HCT116 (cell line): ENCODE measurements at regions not wholly inside any gene's neighbourhood (a gene's known extent, or its start where the extent isn't known, plus 50 kb on each side); places are given as distances from the start of the nearest gene placed in this dataset.

Experiments
- ATAC-seq: fragments of 200-7000 bp; cut with Tn5 transposase; 2 replicates; pipeline ENCODE4 v1.9.1; 2020; ENCODE audit warnings: mild to moderate bottlenecking, moderate library complexity
- BruUV-seq: library from RNA; stranded (reverse); fragments of 400-500 nt; replicated peaks from 2 replicates; lab custom pipeline; 2021; lab: Mats Ljungman, UMichigan
- CTCF ChIA-PET: fragments of 300-600 bp; sonication (Branson Sonifier 250); formaldehyde crosslinking; loops from one replicate; lab custom pipeline; 2021; ENCODE audit warnings: antibody characterized with exemption; lab: Charles Lee
- POLR2A ChIA-PET: fragments of 300-600, 350-600 bp; sonication (Branson Sonifier 250); formaldehyde crosslinking; loops from one replicate; lab custom pipeline; 2021; ENCODE audit warnings: antibody characterized with exemption; lab: Charles Lee
- RAD21 ChIA-PET, 2 experiments: fragments of 300-600 bp; sonication (Branson Sonifier 250); formaldehyde crosslinking; loops; one replicate each; lab custom pipeline; 2023; ENCODE audit warnings: low total read pairs in 2 of 2; ENCODE audit not compliant: uncharacterized antibody in 2 of 2, unreplicated experiment in 2 of 2, low non-redundant PET in 1 of 2; lab: Charles Lee
- DNase-seq: peaks from one replicate; pipeline ENCODE4 v3.0.0-alpha.2; 2010; ENCODE audit warnings: low read depth, low spot score
- H2AFZ ChIP-seq: fragments of 200-600 bp; shearing (Covaris generic), sonication (generic); 2 replicates; pipeline ENCODE4 v1.6.1; 2017; ENCODE audit warnings: low read depth, mixed run types, mixed read lengths, antibody characterized with exemption, low read length; ENCODE audit not compliant: poor library complexity, severe bottlenecking
- H3K27ac ChIP-seq: 2 replicates; pipeline ENCODE4 v1.5.1; 2012; ENCODE audit warnings: low read depth, low read length
- H3K27me3 ChIP-seq: fragments of 200-600 bp; sonication (generic); 2 replicates; pipeline ENCODE4 v1.6.1; 2016; ENCODE audit warnings: mixed run types, low read length, mixed read lengths; ENCODE audit not compliant: insufficient read depth
- H3K36me3 ChIP-seq, 2 experiments: fragments of 200-500 bp in 1 of 2; fragments of 200-600 bp in 1 of 2; sonication (Bioruptor generic) in 1 of 2; sonication (generic) in 1 of 2; 2 replicates each; pipeline versions ENCODE4 v1.5.1 to v1.6.1; 2014 to 2016; ENCODE audit warnings: low read length in 2 of 2, inconsistent platforms in 1 of 2, mixed read lengths in 1 of 2, mixed run types in 1 of 2; ENCODE audit not compliant: insufficient read depth in 2 of 2, control insufficient read depth in 1 of 2
- H3K4me1 ChIP-seq, 2 experiments: fragments of 200-600 bp in 1 of 2; sonication (generic) in 1 of 2; 2 replicates each; pipeline versions ENCODE4 v1.5.1 to v1.6.1; 2012 to 2017; ENCODE audit warnings: low read length in 2 of 2, inconsistent platforms in 1 of 2, mild to moderate bottlenecking in 1 of 2, mixed read lengths in 1 of 2, mixed run types in 1 of 2, moderate library complexity in 1 of 2; ENCODE audit not compliant: insufficient read depth in 2 of 2, control insufficient read depth in 1 of 2
- H3K4me2 ChIP-seq: fragments of 200-600 bp; sonication (generic); 2 replicates; pipeline ENCODE4 v1.6.1; 2017; ENCODE audit warnings: mixed run types, low read length, mixed read lengths
- H3K4me3 ChIP-seq, 2 experiments: fragments of 200-600 bp in 1 of 2; sonication (generic) in 1 of 2; replicated peaks in 1 of 2; 2 replicates each; pipeline ENCODE4 v1.5.1; 2011 to 2016; ENCODE audit warnings: low read length in 2 of 2, control low read depth in 1 of 2, low read depth in 1 of 2, mild to moderate bottlenecking in 1 of 2, mixed read lengths in 1 of 2, mixed run types in 1 of 2
- H3K79me2 ChIP-seq: fragments of 200-600 bp; sonication (generic); 2 replicates; pipeline ENCODE4 v1.6.1; 2017; ENCODE audit warnings: mild to moderate bottlenecking, mixed run types, low read length, moderate library complexity, mixed read lengths; ENCODE audit not compliant: insufficient read depth
- H3K9ac ChIP-seq: fragments of 200-600 bp; sonication (generic); 2 replicates; pipeline ENCODE4 v1.6.1; 2016; ENCODE audit warnings: low read length, mixed read lengths
- H3K9me2 ChIP-seq: fragments of 200-600 bp; sonication (generic), shearing (Covaris generic); 2 replicates; pipeline ENCODE4 v1.6.1; 2017; ENCODE audit warnings: mixed run types, mild to moderate bottlenecking, moderate library complexity; ENCODE audit not compliant: insufficient read depth
- H3K9me3 ChIP-seq, 2 experiments: fragments of 200-500 bp in 1 of 2; fragments of 200-600 bp in 1 of 2; sonication (Bioruptor generic) in 1 of 2; sonication (generic) in 1 of 2; 2 replicates each; pipeline ENCODE4 v1.6.1; 2014 to 2017; ENCODE audit warnings: low read length in 2 of 2, mixed read lengths in 2 of 2, inconsistent platforms in 1 of 2, low read depth in 1 of 2, mild to moderate bottlenecking in 1 of 2, mixed run types in 1 of 2, moderate library complexity in 1 of 2; ENCODE audit not compliant: control insufficient read depth in 1 of 2, insufficient read depth in 1 of 2
- H4K20me1 ChIP-seq: fragments of 200-600 bp; sonication (generic), shearing (Covaris generic); 2 replicates; pipeline ENCODE4 v1.6.1; 2017; ENCODE audit warnings: mixed run types, mild to moderate bottlenecking, moderate library complexity; ENCODE audit not compliant: insufficient read depth
- CBX3 ChIP-seq: IDR thresholded peaks from 2 replicates; pipeline ENCODE4 v1.6.1; 2012; ENCODE audit warnings: low read depth
- CEBPB ChIP-seq: IDR thresholded peaks from 2 replicates; pipeline ENCODE4 v1.6.1; 2012; ENCODE audit warnings: low read depth
- EGR1 ChIP-seq: IDR thresholded peaks from 2 replicates; pipeline ENCODE4 v1.6.1; 2012; ENCODE audit warnings: low read depth
- ELF1 ChIP-seq: IDR thresholded peaks from 2 replicates; pipeline ENCODE4 v1.6.1; 2012; ENCODE audit warnings: low read depth, borderline replicate concordance
- SP1 ChIP-seq: IDR thresholded peaks from 2 replicates; pipeline ENCODE4 v1.6.1; 2012; ENCODE audit warnings: low read depth
- TCF7L2 ChIP-seq: IDR thresholded peaks from 2 replicates; pipeline ENCODE4 v1.7.0; 2011; ENCODE audit warnings: borderline replicate concordance, inconsistent platforms; ENCODE audit not compliant: insufficient read depth, insufficient read length; ENCODE audit errors: extremely low read depth
- intact Hi-C: fragments of 100-400 bp; cut with micrococcal nuclease; formaldehyde crosslinking; loops from 2 replicates; pipeline ENCODE4 v1.10.0; 2022
- TF ChIP-seq, protein P1 (sequence below): IDR thresholded peaks from 2 replicates; pipeline ENCODE4 v1.6.1; 2011; ENCODE audit warnings: mild to moderate bottlenecking, low read length, moderate library complexity; ENCODE audit not compliant: insufficient replicate concordance; ENCODE audit errors: extremely low read depth
- TF ChIP-seq, protein P2 (sequence below), 3 experiments: fragments of 200-600 bp in 1 of 3; sonication (generic) in 1 of 3; IDR thresholded peaks in 2 of 3; conservative IDR thresholded peaks in 1 of 3; 2 replicates each; pipeline ENCODE4 v1.5.1; 2012 to 2017; ENCODE audit warnings: low read depth in 2 of 3, low read length in 2 of 3, antibody characterized with exemption in 1 of 3, borderline replicate concordance in 1 of 3, control low read depth in 1 of 3, mild to moderate bottlenecking in 1 of 3, mixed read lengths in 1 of 3, mixed run types in 1 of 3, moderate library complexity in 1 of 3; ENCODE audit not compliant: insufficient read depth in 1 of 3
- TF ChIP-seq, protein P3 (sequence below): IDR thresholded peaks from 2 replicates; pipeline ENCODE4 v1.6.1; 2012
- TF ChIP-seq, protein P4 (sequence below): IDR thresholded peaks from 2 replicates; pipeline ENCODE4 v1.6.1; 2012; ENCODE audit warnings: low read depth

DNA sequence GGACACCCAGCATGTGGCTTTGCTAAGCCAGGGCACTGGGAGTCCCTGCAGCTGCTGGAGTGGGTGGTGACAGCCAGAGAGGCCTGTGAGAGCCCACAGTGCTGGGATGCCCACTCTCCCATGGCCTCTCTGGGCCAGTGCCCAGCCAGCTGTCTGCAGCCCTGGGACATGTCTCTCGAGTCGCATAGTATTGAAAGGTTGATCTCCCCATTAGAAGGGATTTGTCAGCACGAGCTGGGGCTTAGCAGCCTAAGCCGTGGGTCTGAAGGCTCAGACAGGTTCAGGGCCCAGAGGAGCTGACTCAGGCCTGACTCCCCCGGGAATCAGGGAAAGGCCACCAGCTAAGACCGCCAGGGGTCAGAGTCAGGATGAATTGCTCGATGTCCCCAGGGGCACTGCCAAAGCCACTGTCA, 53.5 kb downstream of the FOXD2 start:
- Histone ChIP-seq H2AFZ (no peak overlapping the region), H3K9ac (no peak overlapping the region), H3K27me3 (peaks cover 37% of the 10 kb centered on the region; the same call in 1 of the 2 replicates), H3K36me3 (no peaks in the 10 kb centered on the region), H3K4me2 (no peak overlapping the region), H3K4me1 (peaks cover 0 to 11% of the 10 kb centered on the region in 2 experiments; a peak in 2 of 4 replicates), H3K4me3 (no peak overlapping the region), H3K9me2 (no peaks in the 10 kb centered on the region), H3K79me2 (no peaks in the 10 kb centered on the region), H3K9me3 (no peaks in the 10 kb centered on the region), H4K20me1 (no peaks in the 10 kb centered on the region), H3K27ac (no peak overlapping the region)
- no TSS peak for BruUV-seq
- ATAC-seq (no peak), DNase-seq (no peak)
- RAD21 ChIA-PET = no interaction called here
- TF ChIP-seq ELF1 (no peak), SP1 (no peak), CEBPB (no peak), TCF7L2 (no peak), CBX3 (no peak), EGR1 (no peak)
- TF ChIP-seq, protein P1, sequence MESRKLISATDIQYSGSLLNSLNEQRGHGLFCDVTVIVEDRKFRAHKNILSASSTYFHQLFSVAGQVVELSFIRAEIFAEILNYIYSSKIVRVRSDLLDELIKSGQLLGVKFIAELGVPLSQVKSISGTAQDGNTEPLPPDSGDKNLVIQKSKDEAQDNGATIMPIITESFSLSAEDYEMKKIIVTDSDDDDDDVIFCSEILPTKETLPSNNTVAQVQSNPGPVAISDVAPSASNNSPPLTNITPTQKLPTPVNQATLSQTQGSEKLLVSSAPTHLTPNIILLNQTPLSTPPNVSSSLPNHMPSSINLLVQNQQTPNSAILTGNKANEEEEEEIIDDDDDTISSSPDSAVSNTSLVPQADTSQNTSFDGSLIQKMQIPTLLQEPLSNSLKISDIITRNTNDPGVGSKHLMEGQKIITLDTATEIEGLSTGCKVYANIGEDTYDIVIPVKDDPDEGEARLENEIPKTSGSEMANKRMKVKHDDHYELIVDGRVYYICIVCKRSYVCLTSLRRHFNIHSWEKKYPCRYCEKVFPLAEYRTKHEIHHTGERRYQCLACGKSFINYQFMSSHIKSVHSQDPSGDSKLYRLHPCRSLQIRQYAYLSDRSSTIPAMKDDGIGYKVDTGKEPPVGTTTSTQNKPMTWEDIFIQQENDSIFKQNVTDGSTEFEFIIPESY = no peak
- TF ChIP-seq, protein P2, sequence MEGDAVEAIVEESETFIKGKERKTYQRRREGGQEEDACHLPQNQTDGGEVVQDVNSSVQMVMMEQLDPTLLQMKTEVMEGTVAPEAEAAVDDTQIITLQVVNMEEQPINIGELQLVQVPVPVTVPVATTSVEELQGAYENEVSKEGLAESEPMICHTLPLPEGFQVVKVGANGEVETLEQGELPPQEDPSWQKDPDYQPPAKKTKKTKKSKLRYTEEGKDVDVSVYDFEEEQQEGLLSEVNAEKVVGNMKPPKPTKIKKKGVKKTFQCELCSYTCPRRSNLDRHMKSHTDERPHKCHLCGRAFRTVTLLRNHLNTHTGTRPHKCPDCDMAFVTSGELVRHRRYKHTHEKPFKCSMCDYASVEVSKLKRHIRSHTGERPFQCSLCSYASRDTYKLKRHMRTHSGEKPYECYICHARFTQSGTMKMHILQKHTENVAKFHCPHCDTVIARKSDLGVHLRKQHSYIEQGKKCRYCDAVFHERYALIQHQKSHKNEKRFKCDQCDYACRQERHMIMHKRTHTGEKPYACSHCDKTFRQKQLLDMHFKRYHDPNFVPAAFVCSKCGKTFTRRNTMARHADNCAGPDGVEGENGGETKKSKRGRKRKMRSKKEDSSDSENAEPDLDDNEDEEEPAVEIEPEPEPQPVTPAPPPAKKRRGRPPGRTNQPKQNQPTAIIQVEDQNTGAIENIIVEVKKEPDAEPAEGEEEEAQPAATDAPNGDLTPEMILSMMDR (IDR thresholded peaks at IDR 0.05 in 2 of 3, conservative IDR thresholded peaks at IDR 0.05 in 1 of 3; ENCODE audit: borderline replicate concordance in 1 of 3, insufficient read depth in 1 of 3, low read depth in 2 of 3, low read length in 2 of 3) = no peak
- TF ChIP-seq, protein P3, sequence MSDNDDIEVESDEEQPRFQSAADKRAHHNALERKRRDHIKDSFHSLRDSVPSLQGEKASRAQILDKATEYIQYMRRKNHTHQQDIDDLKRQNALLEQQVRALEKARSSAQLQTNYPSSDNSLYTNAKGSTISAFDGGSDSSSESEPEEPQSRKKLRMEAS = no peak
- TF ChIP-seq, protein P4, sequence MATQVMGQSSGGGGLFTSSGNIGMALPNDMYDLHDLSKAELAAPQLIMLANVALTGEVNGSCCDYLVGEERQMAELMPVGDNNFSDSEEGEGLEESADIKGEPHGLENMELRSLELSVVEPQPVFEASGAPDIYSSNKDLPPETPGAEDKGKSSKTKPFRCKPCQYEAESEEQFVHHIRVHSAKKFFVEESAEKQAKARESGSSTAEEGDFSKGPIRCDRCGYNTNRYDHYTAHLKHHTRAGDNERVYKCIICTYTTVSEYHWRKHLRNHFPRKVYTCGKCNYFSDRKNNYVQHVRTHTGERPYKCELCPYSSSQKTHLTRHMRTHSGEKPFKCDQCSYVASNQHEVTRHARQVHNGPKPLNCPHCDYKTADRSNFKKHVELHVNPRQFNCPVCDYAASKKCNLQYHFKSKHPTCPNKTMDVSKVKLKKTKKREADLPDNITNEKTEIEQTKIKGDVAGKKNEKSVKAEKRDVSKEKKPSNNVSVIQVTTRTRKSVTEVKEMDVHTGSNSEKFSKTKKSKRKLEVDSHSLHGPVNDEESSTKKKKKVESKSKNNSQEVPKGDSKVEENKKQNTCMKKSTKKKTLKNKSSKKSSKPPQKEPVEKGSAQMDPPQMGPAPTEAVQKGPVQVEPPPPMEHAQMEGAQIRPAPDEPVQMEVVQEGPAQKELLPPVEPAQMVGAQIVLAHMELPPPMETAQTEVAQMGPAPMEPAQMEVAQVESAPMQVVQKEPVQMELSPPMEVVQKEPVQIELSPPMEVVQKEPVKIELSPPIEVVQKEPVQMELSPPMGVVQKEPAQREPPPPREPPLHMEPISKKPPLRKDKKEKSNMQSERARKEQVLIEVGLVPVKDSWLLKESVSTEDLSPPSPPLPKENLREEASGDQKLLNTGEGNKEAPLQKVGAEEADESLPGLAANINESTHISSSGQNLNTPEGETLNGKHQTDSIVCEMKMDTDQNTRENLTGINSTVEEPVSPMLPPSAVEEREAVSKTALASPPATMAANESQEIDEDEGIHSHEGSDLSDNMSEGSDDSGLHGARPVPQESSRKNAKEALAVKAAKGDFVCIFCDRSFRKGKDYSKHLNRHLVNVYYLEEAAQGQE = no peak
- intact Hi-C loops = no loop called here
- POLR2A ChIA-PET = no interaction called here
- CTCF ChIA-PET = no interaction called here
